Jurkat, Clone E6-1 (cell line): ENCODE measurements at regions not wholly inside any gene's neighbourhood (a gene's known extent, or its start where the extent isn't known, plus 50 kb on each side); places are given as distances from the start of the nearest gene placed in this dataset.
"Not testable (repeated sequence)": the region's sequence is repeated elsewhere in the genome, so short reads cannot be mapped to it uniquely, and the experiment has no call there.

Source experiments
- DNase-seq: peaks from one replicate; pipeline ENCODE4 v3.0.0-alpha.2; 2011; ENCODE audit warnings: low read depth, low spot score
- H3K4me3 ChIP-seq: 2 replicates; pipeline ENCODE4 v1.5.1; 2011; ENCODE audit warnings: mild to moderate bottlenecking, low read length, control low read depth, moderate library complexity

DNA sequence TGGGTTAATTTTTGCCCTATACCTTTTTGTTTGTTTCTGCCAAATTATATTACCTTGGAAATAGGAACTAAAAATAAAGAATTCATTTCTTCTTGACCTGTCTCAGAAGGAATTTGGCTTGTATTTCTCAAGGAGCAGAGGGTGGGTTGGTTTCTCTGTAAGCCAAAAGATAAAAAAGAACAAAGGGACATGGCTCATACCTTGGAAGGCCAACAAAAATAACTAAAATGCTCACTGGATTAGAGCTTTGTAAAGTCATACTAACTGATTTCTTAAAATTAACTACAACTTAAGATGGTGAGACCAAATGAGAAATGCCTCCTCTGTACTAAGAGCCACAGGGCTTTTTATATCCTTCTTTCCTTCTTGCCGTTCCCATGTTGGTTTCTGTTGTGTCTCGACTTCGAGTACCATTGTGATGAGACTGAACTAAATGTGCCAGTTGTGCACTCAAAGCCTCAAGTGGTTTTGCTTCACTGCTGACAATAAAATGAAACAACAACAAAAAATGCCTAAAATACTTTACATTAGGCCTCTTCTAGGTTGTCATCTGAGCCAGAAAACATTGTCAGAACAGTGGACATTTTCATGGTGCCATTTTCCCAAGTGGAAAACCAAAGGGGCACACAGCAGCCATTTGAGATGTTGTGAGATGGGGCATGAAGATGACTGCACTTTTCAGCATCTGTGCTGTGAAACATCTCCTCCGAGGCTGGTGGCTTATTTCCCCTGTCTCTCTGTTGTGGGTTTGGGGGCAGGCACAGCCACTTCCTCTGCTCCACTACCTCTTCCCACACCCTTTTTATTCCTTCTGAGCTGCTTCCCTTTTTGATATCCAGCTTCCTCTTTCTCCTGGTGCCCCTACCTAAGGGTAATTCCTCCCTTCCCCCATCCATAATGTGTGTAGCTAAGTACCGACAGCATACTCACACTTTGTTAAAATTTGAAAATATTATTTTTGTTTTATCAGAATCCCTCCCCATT lies 51.8 kb upstream of the AGR3 start:
- peak overlapping the region; percentile 13 for H3K4me3 ChIP-seq
- peak; percentile 77 for DNase-seq

GRCh38 chr7:16934722-16935340 lies 53.0 kb upstream of the AGR3 start:
- H3K4me3 ChIP-seq: no peak overlapping the region
- DNase-seq: no peak

- no peak for DNase-seq
- no peak overlapping the region for H3K4me3 ChIP-seq
These were observed 53.6 kb upstream of the AGR3 start for GRCh38 chr7:16935341-16935735.

GRCh38 chr7:16936626-16937422 lies 55.0 kb upstream of the AGR3 start:
- DNase-seq: no peak
- no peak overlapping the region for H3K4me3 ChIP-seq

- DNase-seq: no peak
- no peak overlapping the region for H3K4me3 ChIP-seq
These were observed 57.4 kb upstream of the AGR3 start for GRCh38 chr7:16939161-16939560.

- DNase-seq: peak; percentile 80
- no peak overlapping the region for H3K4me3 ChIP-seq
These were observed 59.0 kb upstream of the AGR3 start for GRCh38 chr7:16940776-16941175.

DNA sequence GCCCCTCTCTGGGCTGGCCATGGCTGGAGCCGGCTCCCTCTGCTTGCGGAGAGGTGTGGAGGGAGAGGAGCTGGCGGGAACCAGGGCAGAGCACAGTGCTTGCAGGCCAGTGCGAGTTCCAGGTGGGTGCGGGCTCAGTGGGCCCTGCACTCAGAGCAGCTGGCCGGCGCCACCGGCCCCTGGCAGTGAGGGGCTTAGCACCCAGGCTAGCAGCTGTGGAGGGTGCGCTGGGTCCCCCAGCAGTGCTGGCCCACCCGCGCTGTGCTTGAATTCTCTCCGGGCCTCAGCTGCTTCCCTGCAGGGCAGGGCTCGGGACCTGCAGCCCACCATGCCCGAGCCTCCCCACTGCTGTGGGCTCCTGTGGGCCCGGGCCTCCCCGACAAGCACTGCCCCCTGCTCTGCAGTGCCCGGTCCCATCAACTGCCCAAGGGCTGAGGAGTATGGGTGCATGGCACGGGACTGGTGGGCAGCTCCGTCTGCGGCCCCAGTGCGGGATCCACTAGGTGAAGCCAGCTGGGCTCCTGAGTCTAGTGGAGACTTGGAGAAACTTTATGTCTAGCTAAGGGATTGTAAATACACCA lies 61.2 kb upstream of the AGR3 start:
- DNase-seq: no peak

GRCh38 chr7:16944936-16945335 lies 63.2 kb upstream of the AGR3 start:
- no peak for DNase-seq
- H3K4me3 ChIP-seq: no peak overlapping the region

More for the DNA sequence above, 61.2 kb upstream of the AGR3 start:
- no peak overlapping the region for H3K4me3 ChIP-seq

- DNase-seq: no peak
- no peak overlapping the region for H3K4me3 ChIP-seq
These were observed 63.6 kb upstream of the AGR3 start for GRCh38 chr7:16945372-16945771.

- H3K4me3 ChIP-seq, DNase-seq: not testable (repeated sequence)
These were observed 66.3 kb upstream of the AGR3 start for GRCh38 chr7:16948110-16948509.

DNA sequence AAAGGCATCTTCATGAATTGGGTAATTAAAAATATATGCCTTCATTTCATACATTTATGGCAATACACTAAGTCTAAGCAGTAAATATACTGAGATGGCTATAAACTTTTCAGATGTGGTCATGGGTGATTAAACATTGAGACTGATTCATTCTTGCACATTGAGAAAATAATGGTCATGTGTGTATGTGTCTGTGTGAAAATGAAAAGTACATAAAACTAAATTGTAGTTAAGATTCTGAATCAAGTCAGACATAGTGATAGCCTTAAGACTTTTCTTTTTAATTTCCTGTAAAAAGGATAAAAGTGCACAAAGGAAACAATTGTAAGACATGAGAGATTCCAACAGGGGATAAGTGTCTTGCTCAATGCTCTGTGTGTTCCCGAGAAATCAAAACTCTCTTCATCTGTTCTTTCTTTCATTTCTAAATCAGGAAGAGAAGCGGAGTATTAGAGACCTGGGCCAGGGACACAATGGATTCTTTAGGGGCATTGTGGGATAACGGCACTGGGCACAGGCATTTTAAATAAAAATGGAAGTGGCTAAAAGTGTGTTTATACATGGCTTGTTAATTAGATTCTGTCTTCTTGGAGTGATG lies 69.8 kb upstream of the AGR3 start:
- no peak for DNase-seq
- no peak overlapping the region for H3K4me3 ChIP-seq

DNA sequence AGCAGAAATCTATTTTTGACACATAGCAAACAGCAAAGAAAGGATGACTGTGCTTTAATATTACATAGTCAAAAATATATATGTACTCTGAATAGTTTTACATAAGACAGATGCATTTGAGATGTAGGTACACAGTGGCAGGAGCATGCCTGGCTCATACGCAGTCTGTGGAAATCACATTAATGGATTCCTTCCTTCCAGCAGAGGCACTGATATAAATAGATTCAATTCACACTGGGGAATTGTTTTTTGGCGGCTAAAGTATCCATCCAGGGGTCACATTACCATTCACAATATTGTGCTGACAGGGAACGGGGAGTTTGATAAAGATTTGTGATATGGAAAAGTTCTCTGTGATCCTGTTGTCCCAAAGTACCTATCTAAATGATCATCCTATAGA lies 72.5 kb upstream of the AGR3 start:
- no peak overlapping the region for H3K4me3 ChIP-seq
- DNase-seq: no peak

DNA sequence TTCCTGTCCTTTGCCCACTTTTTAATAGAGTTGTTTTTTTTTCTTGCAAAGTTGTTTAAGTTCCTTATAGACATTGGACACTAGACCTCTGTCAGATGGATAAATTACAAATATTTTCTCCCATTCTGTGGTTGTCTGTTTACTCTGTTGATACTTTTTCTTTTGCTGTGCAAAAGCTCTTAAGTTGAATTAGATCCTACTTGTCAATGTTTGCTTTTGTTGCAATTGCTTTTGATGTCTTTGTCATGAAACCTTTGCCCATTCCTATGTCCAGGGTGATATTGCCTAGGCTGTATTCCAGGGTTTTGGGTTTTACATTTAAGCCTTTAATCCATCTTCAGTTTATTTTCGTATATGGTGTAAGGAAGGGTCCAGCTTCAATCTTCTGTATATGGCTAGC lies 76.9 kb upstream of the AGR3 start:
- no peak overlapping the region for H3K4me3 ChIP-seq
- no peak for DNase-seq

DNA sequence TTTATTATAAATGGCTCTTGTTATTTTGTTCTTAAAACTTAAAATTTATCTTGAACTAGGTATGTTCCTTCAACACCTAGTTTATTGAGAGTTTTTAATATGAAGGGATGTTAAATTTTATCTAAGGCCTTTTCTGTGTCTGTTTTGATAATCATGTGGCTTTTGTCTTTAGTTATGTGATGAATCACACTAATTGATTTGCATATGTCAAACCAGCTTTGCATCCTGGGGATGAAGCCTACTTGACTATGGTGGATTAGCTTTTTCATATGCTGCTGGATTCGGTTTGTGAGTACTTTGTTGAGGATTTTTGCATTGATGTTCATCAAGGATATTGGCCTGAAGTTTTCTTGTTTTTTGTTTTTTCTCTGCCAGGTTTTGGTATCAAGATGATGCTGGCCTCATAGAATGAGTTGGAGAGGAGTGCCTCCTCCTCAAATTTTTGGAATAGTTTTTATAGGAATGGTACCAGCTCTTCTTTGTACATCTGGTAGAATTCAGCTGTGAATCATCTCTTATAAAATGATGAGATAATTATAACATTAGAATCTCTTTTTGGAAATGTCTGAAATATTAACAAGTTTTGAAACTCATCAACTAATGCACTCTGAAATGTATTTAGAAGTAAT lies 78.7 kb upstream of the AGR3 start:
- DNase-seq: no peak
- H3K4me3 ChIP-seq: no peak overlapping the region

- H3K4me3 ChIP-seq: no peak overlapping the region
- DNase-seq: no peak
These were observed 79.9 kb upstream of the AGR3 start for GRCh38 chr7:16961641-16962040.

GRCh38 chr7:16963044-16963443 lies 81.3 kb upstream of the AGR3 start:
- DNase-seq: no peak
- no peak overlapping the region for H3K4me3 ChIP-seq

- not testable (repeated sequence) for DNase-seq, H3K4me3 ChIP-seq
These were observed 83.9 kb upstream of the AGR3 start for GRCh38 chr7:16965697-16966096.

DNA sequence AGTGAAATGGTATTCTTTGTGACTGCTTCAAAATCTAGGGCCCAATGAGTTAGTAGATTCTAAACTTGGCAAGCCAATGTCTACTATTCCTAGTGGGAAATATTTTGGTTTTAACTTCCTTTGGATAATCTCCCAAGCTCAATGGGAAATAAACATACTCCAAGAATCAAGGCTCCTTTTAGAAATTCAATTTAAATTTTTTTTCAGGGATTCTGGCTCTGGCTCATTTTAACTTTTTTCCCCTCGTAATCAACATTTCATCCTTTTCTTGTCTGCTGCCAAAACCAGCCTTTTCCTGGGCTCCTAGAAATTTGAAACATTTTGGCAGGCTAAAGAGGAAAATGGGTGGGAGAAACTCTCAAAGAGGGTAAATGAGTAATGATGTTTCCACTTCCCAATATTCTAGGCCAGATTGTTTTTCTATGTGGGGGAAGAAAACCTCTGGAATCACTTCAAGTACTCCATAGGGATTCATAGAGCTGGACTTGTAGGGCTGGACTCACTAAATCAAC lies 85.6 kb upstream of the AGR3 start:
- no peak for DNase-seq
- no peak overlapping the region for H3K4me3 ChIP-seq
